GM23338 (cell line): ENCODE measurements at regions not wholly inside any gene's neighbourhood (a gene's known extent, or its start where the extent isn't known, plus 50 kb on each side); places are given as distances from the start of the nearest gene placed in this dataset.
"Not testable (repeated sequence)": the region's sequence is repeated elsewhere in the genome, so short reads cannot be mapped to it uniquely, and the experiment has no call there.

ENCODE experiments used
- ATAC-seq: fragments of 200-7000 bp; cut with Tn5 transposase; 3 replicates; pipeline ENCODE4 v1.9.1; 2020
- DNase-seq: peaks from one replicate; pipeline ENCODE4 v3.0.0-alpha.2; 2015; ENCODE audit warnings: low spot score
- H2AFZ ChIP-seq: fragments of 200-600 bp; sonication (generic); 2 replicates; pipeline ENCODE4 v1.8.0; 2016; ENCODE audit warnings: antibody characterized with exemption, mild to moderate bottlenecking, moderate library complexity
- H3F3A ChIP-seq: fragments of 200-600 bp; sonication (generic); replicated peaks from 2 replicates; pipeline ENCODE4 v1.8.0; 2017; ENCODE audit warnings: antibody characterized with exemption, mixed run types, low read depth
- H3K27ac ChIP-seq: fragments of 200-600 bp; sonication (generic); 2 replicates; pipeline ENCODE4 v1.6.1; 2016; ENCODE audit warnings: low read depth
- H3K27me3 ChIP-seq: fragments of 200-600 bp; sonication (generic); 2 replicates; pipeline ENCODE4 v1.8.0; 2016; ENCODE audit warnings: mild to moderate bottlenecking, mixed run types, moderate library complexity; ENCODE audit not compliant: insufficient read depth
- H3K36me3 ChIP-seq: fragments of 200-600 bp; sonication (generic); 2 replicates; pipeline ENCODE4 v1.8.0; 2016; ENCODE audit warnings: mild to moderate bottlenecking; ENCODE audit not compliant: insufficient read depth
- H3K4me1 ChIP-seq: fragments of 200-600 bp; sonication (generic); 2 replicates; pipeline ENCODE4 v1.8.0; 2016; ENCODE audit warnings: mild to moderate bottlenecking, moderate library complexity; ENCODE audit not compliant: insufficient read depth
- H3K4me2 ChIP-seq: fragments of 200-600 bp; sonication (generic); 2 replicates; pipeline ENCODE4 v1.7.1; 2017; ENCODE audit warnings: mixed run types
- H3K4me3 ChIP-seq: fragments of 200-600 bp; sonication (generic); 2 replicates; pipeline ENCODE4 v1.6.1; 2016; ENCODE audit warnings: mixed run types
- H3K79me2 ChIP-seq: fragments of 200-600 bp; sonication (generic); replicated peaks from 2 replicates; pipeline ENCODE4 v1.8.0; 2017; ENCODE audit warnings: mild to moderate bottlenecking; ENCODE audit not compliant: insufficient read depth
- H3K9me2 ChIP-seq: fragments of 200-600 bp; sonication (generic); 2 replicates; pipeline ENCODE4 v1.8.0; 2017; ENCODE audit not compliant: insufficient read depth
- H4K20me1 ChIP-seq: fragments of 200-600 bp; sonication (generic); replicated peaks from 2 replicates; pipeline ENCODE4 v1.8.0; 2017; ENCODE audit warnings: mild to moderate bottlenecking; ENCODE audit not compliant: insufficient read depth
- H3K27ac Mint-ChIP-seq: 2 replicates; pipeline ENCODE4 v1.8.0; 2020; ENCODE audit warnings: inconsistent platforms, mild to moderate bottlenecking, moderate library complexity, mixed read lengths
- H3K27me3 Mint-ChIP-seq: 3 replicates; pipeline ENCODE4 v1.8.0; 2022; ENCODE audit warnings: low read depth, mild to moderate bottlenecking, moderate library complexity, mixed read lengths, inconsistent platforms; ENCODE audit not compliant: insufficient read depth, poor library complexity
- H3K36me3 Mint-ChIP-seq: 3 replicates; pipeline ENCODE4 v1.8.0; 2021; ENCODE audit warnings: low read depth, mild to moderate bottlenecking, inconsistent platforms, moderate library complexity, mixed read lengths
- H3K4me1 Mint-ChIP-seq: 3 replicates; pipeline ENCODE4 v1.8.0; 2020; ENCODE audit warnings: mild to moderate bottlenecking, inconsistent platforms, mixed read lengths
- H3K4me3 Mint-ChIP-seq: 3 replicates; pipeline ENCODE4 v1.8.0; 2021; ENCODE audit warnings: moderate library complexity, mild to moderate bottlenecking, inconsistent platforms, mixed read lengths
- H3K9me3 Mint-ChIP-seq: 3 replicates; pipeline ENCODE4 v1.8.0; 2020; ENCODE audit warnings: moderate library complexity, mild to moderate bottlenecking, inconsistent platforms, mixed read lengths
- CREB1 ChIP-seq: fragments of 250-450 bp; sonication (Bioruptor Pico); IDR thresholded peaks from 2 replicates; pipeline ENCODE4 v1.5.0; 2020; ENCODE audit warnings: low read depth, mild to moderate bottlenecking, moderate library complexity
- ETS1 ChIP-seq: IDR thresholded peaks from 2 replicates; pipeline ENCODE4 v1.6.1; 2016; ENCODE audit warnings: antibody characterized with exemption
- EZH2 ChIP-seq: fragments of 200-600 bp; sonication (generic); IDR thresholded peaks from one replicate; pipeline ENCODE4 v1.8.0; 2017; ENCODE audit warnings: antibody characterized with exemption, mild to moderate bottlenecking, low read depth; ENCODE audit not compliant: unreplicated experiment
- EZH2phosphoT487 ChIP-seq: fragments of 200-600 bp; sonication (generic); IDR thresholded peaks from one replicate; pipeline ENCODE4 v1.8.1; 2018; ENCODE audit warnings: antibody characterized with exemption; ENCODE audit not compliant: unreplicated experiment
- JUNB ChIP-seq: IDR thresholded peaks from one replicate; pipeline ENCODE4 v1.6.1; 2016; ENCODE audit warnings: antibody characterized with exemption; ENCODE audit not compliant: unreplicated experiment
- NANOG ChIP-seq: IDR thresholded peaks from 2 replicates; pipeline ENCODE4 v1.6.1; 2016; ENCODE audit warnings: antibody characterized with exemption, borderline replicate concordance
- POLR2AphosphoS5 ChIP-seq: IDR thresholded peaks from 2 replicates; pipeline ENCODE4 v1.6.1; 2016; ENCODE audit warnings: antibody characterized with exemption, low read depth
- ZNF114 ChIP-seq: fragments of 250-450 bp; sonication (Bioruptor Pico); IDR thresholded peaks from 2 replicates; pipeline ENCODE4 v1.5.0; 2020; ENCODE audit warnings: mild to moderate bottlenecking, moderate library complexity
- ZNF462 ChIP-seq: fragments of 250-450 bp; sonication (Bioruptor Pico); IDR thresholded peaks from 2 replicates; pipeline ENCODE4 v1.5.0; 2020; ENCODE audit warnings: mild to moderate bottlenecking, moderate library complexity

- Mint-ChIP-seq H3K4me1 (0 out of 3 replicates have a peak, but pooled peaks cover 3% of the 10 kb centered on the region), H3K27ac (no peak overlapping the region), H3K9me3 (no peaks in the 10 kb centered on the region), H3K36me3 (no peaks in the 10 kb centered on the region), H3K4me3 (no peak overlapping the region), H3K27me3 (no peaks in the 10 kb centered on the region)
- Histone ChIP-seq H3K27me3 (no peaks in the 10 kb centered on the region), H3K79me2 (no peaks in the 10 kb centered on the region), H4K20me1 (no peaks in the 10 kb centered on the region), H3K4me3 (no peak overlapping the region), H2AFZ (no peak overlapping the region), H3F3A (no peaks in the 10 kb centered on the region), H3K4me2 (no peak overlapping the region), H3K4me1 (no peaks in the 10 kb centered on the region), H3K27ac (no peak overlapping the region), H3K9me2 (no peaks in the 10 kb centered on the region), H3K36me3 (no peaks in the 10 kb centered on the region)
- ATAC-seq (no peak), DNase-seq (no peak)
- no peak for TF ChIP-seq NANOG
- TF ChIP-seq EZH2phosphoT487 = no peak
Measured at GRCh38 chr5:105616599-105616998, 2054.0 kb upstream of the NUDT12 start.

- ATAC-seq, H3K79me2 ChIP-seq, H3K27ac Mint-ChIP-seq, H3F3A ChIP-seq, H3K27me3 ChIP-seq, H3K9me2 ChIP-seq, H3K36me3 ChIP-seq, H3K27me3 Mint-ChIP-seq, H3K4me2 ChIP-seq, H3K4me3 ChIP-seq, H3K4me3 Mint-ChIP-seq, H3K27ac ChIP-seq, H2AFZ ChIP-seq, H4K20me1 ChIP-seq, H3K4me1 Mint-ChIP-seq, H3K4me1 ChIP-seq: not testable (repeated sequence)
- peak; percentile 41 for DNase-seq
- H3K9me3 Mint-ChIP-seq = peaks cover 34% of the 10 kb centered on the region
- H3K36me3 Mint-ChIP-seq = peaks cover 11% of the 10 kb centered on the region; the same call in 1 of the 3 replicates
Measured at GRCh38 chr5:105602406-105602805, 2039.8 kb upstream of the NUDT12 start.

GRCh38 chr5:105593011-105593760 lies 2030.6 kb upstream of the NUDT12 start:
- no peak for ATAC-seq
- Histone ChIP-seq H2AFZ (peak overlapping the region; percentile 23; the same call in 1 of the 2 replicates), H3K36me3 (no peaks in the 10 kb centered on the region), H3F3A (no peaks in the 10 kb centered on the region), H3K9me2 (no peaks in the 10 kb centered on the region), H4K20me1 (no peaks in the 10 kb centered on the region), H3K4me3 (no peak overlapping the region), H3K79me2 (no peaks in the 10 kb centered on the region), H3K4me1 (no peaks in the 10 kb centered on the region), H3K27ac (no peak overlapping the region), H3K27me3 (no peaks in the 10 kb centered on the region), H3K4me2 (no peak overlapping the region)
- H3K36me3 Mint-ChIP-seq = no peaks in the 10 kb centered on the region; the same call in 2 of the 3 replicates
- H3K4me3 Mint-ChIP-seq = no peak overlapping the region
- no peaks in the 10 kb centered on the region for H3K9me3 Mint-ChIP-seq
- H3K27me3 Mint-ChIP-seq = no peaks in the 10 kb centered on the region
- no peak overlapping the region; the same call in 1 of the 2 replicates for H3K27ac Mint-ChIP-seq
- no peak for DNase-seq
- H3K4me1 Mint-ChIP-seq = peaks cover 2% of the 10 kb centered on the region; the same call in 2 of the 3 replicates
- TF ChIP-seq POLR2AphosphoS5 (no peak), EZH2 (no peak), CREB1 (CRISPR knock-in tag) (no peak), JUNB (no peak), EZH2phosphoT487 (no peak), ZNF462 (no peak), NANOG (no peak), ZNF114 (no peak), ETS1 (no peak)
